OCI-LY3 (cell line): ENCODE measurements at regions not wholly inside any gene's neighbourhood (a gene's known extent, or its start where the extent isn't known, plus 50 kb on each side); places are given as distances from the start of the nearest gene placed in this dataset.
A peak's percentile ranks its signal among the peaks of the same experiment; 100 is the strongest.

ENCODE experiments used
- H2AFZ ChIP-seq: fragments of 200-600, 300-600 bp; shearing (Covaris generic); 2 replicates; pipeline ENCODE4 v1.6.0; 2014; ENCODE audit warnings: antibody characterized with exemption, low read depth, low read length
- H3K27ac ChIP-seq: fragments of 200-600, 300-600 bp; sonication (generic); 2 replicates; pipeline ENCODE4 v1.5.1; 2014; ENCODE audit warnings: mild to moderate bottlenecking, low read length, moderate library complexity, mixed read lengths
- H3K27me3 ChIP-seq: fragments of 200-600, 300-600 bp; sonication (generic); 2 replicates; pipeline ENCODE4 v1.6.1; 2014; ENCODE audit warnings: low read depth, low read length, mixed read lengths
- H3K36me3 ChIP-seq: fragments of 200-600, 300-600 bp; sonication (generic); replicated peaks from 2 replicates; pipeline ENCODE3; 2014; ENCODE audit warnings: low read depth, low read length, mixed read lengths
- H3K4me1 ChIP-seq: fragments of 300-600, 200-600 bp; sonication (generic); 2 replicates; pipeline ENCODE4 v1.6.1; 2014; ENCODE audit warnings: low read length, mixed read lengths
- H3K4me2 ChIP-seq: fragments of 200-600, 300-600 bp; sonication (generic); 2 replicates; pipeline ENCODE4 v1.6.1; 2014; ENCODE audit warnings: low read length, mixed read lengths
- H3K4me3 ChIP-seq: fragments of 300-600, 200-600 bp; sonication (generic); 2 replicates; pipeline ENCODE4 v1.5.1; 2014; ENCODE audit warnings: antibody characterized with exemption, mild to moderate bottlenecking, low read length, moderate library complexity
- H3K79me2 ChIP-seq: fragments of 300-600, 200-600 bp; shearing (Covaris generic); 2 replicates; pipeline ENCODE4 v1.6.1; 2014; ENCODE audit warnings: mild to moderate bottlenecking, low read length, mixed read lengths
- H3K9ac ChIP-seq: fragments of 300-600, 200-600 bp; shearing (Covaris generic); 2 replicates; pipeline ENCODE4 v1.6.0; 2014; ENCODE audit warnings: mild to moderate bottlenecking, low read length, moderate library complexity
- H3K9me3 ChIP-seq: fragments of 200-600, 300-600 bp; shearing (Covaris generic); 2 replicates; pipeline ENCODE4 v1.6.1; 2014; ENCODE audit warnings: low read length, mixed read lengths; ENCODE audit not compliant: insufficient read depth
- H4K20me1 ChIP-seq: fragments of 200-600, 300-600 bp; sonication (generic); 2 replicates; pipeline ENCODE4 v1.6.1; 2016; ENCODE audit warnings: low read length, mixed read lengths; ENCODE audit not compliant: insufficient read depth
- EZH2phosphoT487 ChIP-seq: fragments of 200-600 bp; shearing (Covaris generic); IDR thresholded peaks from 2 replicates; pipeline ENCODE4 v1.6.1; 2018; ENCODE audit warnings: antibody characterized with exemption, mixed run types, low read depth
- TF ChIP-seq, protein P1 (sequence below): fragments of 200-600, 300-600 bp; sonication (generic); IDR thresholded peaks from 2 replicates; pipeline ENCODE4 v1.5.1; 2014; ENCODE audit warnings: antibody characterized with exemption, low read length, low read depth

DNA sequence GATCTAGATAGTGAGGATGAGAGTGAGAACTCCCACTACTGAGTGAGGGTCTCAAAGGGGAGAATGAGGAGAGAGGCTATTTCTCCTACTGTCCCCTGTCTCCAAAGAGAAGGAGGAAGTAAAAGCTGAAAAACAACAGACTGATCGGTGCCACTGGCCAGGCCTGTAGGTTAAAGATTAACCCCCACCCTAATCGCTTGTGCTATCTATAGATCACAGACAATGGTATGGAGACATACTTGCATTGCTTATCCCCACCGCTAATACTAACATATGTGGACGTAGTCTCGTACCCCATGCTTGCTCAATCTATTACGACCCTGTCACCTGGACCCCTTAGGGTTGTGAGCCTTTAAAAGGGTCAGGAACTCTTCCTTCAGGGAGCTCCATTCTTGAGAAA, 777.9 kb upstream of the TMEM132C start:
- Histone ChIP-seq H4K20me1 (no peaks in the 10 kb centered on the region), H3K4me1 (peaks cover 58% of the 10 kb centered on the region), H3K4me2 (no peak overlapping the region), H3K27ac (peak overlapping the region; percentile 24; the same call in 1 of the 2 replicates), H3K9me3 (peaks cover 14% of the 10 kb centered on the region; the same call in 1 of the 2 replicates), H3K36me3 (peaks cover 32% of the 10 kb centered on the region), H2AFZ (no peak overlapping the region; the same call in 1 of the 2 replicates), H3K27me3 (no peaks in the 10 kb centered on the region), H3K4me3 (no peak overlapping the region), H3K79me2 (no peaks in the 10 kb centered on the region), H3K9ac (no peak overlapping the region)
- TF ChIP-seq EZH2phosphoT487: no peak
- TF ChIP-seq, protein P1, sequence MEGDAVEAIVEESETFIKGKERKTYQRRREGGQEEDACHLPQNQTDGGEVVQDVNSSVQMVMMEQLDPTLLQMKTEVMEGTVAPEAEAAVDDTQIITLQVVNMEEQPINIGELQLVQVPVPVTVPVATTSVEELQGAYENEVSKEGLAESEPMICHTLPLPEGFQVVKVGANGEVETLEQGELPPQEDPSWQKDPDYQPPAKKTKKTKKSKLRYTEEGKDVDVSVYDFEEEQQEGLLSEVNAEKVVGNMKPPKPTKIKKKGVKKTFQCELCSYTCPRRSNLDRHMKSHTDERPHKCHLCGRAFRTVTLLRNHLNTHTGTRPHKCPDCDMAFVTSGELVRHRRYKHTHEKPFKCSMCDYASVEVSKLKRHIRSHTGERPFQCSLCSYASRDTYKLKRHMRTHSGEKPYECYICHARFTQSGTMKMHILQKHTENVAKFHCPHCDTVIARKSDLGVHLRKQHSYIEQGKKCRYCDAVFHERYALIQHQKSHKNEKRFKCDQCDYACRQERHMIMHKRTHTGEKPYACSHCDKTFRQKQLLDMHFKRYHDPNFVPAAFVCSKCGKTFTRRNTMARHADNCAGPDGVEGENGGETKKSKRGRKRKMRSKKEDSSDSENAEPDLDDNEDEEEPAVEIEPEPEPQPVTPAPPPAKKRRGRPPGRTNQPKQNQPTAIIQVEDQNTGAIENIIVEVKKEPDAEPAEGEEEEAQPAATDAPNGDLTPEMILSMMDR: no peak

DNA sequence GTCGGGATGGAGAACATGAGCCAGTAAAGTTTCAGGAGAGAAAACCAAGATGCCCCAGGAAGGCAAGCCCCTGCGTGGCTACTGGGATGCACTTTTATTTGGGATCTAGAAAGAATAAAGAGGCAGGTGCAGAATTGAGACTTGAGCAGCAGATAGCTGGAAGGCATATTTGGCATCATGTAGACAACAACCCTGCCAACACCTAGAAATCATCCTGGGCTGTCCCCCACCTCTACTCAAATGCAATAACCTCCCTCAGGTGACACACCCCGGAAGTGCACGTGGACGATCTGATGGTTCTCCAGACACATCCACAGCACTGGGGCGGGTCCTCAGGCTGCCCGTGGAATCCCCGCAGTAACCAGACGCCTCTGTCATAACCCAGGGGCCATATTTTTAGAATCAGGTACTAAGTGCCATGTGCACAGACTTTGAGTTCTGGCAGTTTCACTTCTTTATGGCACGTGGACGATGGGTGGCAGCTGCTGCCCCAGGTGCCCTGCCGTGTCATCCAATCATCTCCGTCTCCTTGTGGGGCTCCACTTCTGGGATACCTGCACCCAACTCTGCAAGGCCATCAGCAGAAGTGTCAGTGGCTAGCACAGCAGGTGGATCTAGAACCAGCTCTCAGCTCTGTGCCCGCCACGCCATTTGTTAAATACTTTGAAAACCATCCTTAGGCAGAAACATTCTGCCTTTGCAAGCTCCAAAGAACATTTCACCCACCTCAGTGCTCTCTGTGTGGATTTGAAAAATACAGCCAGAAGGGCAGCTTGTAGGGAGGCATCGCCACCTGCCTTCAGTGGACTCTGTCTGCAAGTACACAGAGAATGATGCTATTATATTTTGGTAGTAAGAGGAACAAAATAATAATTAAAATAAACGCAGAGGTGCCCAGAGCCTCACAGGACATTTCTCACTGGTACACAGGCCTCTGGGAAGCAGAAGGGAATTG, 771.7 kb upstream of the TMEM132C start:
- Histone ChIP-seq H3K27me3 (no peaks in the 10 kb centered on the region), H3K4me3 (no peak overlapping the region), H3K9ac (peak overlapping the region; percentile 43), H3K9me3 (peaks cover 15% of the 10 kb centered on the region; the same call in 1 of the 2 replicates), H4K20me1 (no peaks in the 10 kb centered on the region), H3K36me3 (peaks cover 46% of the 10 kb centered on the region), H3K79me2 (no peaks in the 10 kb centered on the region), H3K27ac (peak overlapping the region; percentile 85), H2AFZ (no peak overlapping the region), H3K4me2 (peak overlapping the region; percentile 50), H3K4me1 (peaks cover 78% of the 10 kb centered on the region)
- TF ChIP-seq, protein P1: peak; percentile 19; the same call in 1 of the 2 replicates
- TF ChIP-seq EZH2phosphoT487: no peak

DNA sequence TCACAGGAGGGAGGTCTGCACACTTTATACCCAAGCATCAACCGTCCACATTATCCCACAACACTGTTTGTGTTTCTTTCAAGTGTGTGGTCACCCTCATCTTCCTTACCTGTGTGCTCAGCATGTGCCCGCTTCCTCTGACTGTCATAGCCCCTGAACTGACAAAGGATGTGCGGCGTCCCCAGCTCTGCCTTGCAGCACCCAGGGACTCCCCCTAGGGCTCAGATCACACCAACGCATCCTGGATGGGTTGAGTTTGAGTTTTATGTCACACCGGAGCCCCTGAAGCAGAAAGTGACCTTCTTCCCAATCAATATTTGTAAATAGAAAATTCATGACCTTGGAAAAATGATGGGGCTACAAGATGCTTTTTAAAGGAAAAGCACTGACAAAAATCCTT, 770.7 kb upstream of the TMEM132C start:
- Histone ChIP-seq H3K4me1 (peaks cover 88% of the 10 kb centered on the region), H3K9me3 (peaks cover 15% of the 10 kb centered on the region; the same call in 1 of the 2 replicates), H3K27ac (peak overlapping the region; percentile 85), H2AFZ (no peak overlapping the region), H3K4me2 (peak overlapping the region; percentile 50), H3K36me3 (peaks cover 42% of the 10 kb centered on the region), H3K27me3 (no peaks in the 10 kb centered on the region), H3K4me3 (no peak overlapping the region), H3K79me2 (no peaks in the 10 kb centered on the region), H3K9ac (peak overlapping the region; percentile 42; the same call in 1 of the 2 replicates), H4K20me1 (no peaks in the 10 kb centered on the region)
- no peak for TF ChIP-seq EZH2phosphoT487
- TF ChIP-seq, protein P1: peak; percentile 46

DNA sequence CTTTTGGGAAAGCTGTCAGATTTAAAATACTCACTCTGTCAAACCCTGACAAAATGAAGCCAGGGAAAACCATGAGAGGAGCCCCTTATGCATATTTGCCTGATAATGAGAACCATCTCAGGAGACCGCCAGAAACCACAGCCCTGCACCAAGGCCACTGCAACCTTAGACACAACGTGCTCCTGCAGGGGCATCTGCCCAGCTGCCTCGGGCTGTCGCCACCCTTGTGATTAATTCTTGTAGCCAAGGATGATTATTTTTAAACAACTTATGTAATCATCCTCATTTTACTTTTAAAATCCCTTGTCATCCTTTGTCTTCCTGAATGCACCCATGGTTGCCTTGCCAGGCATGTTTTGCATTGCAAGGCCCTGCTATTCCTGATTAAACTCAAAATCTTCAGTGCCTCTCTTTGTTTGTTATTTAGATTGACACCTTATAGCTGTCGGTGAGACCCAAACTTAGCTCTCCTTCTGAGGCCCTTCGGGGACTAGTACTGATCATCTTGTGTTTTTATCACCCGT, 766.4 kb upstream of the TMEM132C start:
- Histone ChIP-seq H2AFZ (no peak overlapping the region; the same call in 1 of the 2 replicates), H3K9ac (peak overlapping the region; percentile 41), H3K4me1 (peaks cover 92% of the 10 kb centered on the region), H3K79me2 (no peaks in the 10 kb centered on the region), H3K9me3 (no peaks in the 10 kb centered on the region), H3K4me2 (peak overlapping the region; percentile 53), H4K20me1 (no peaks in the 10 kb centered on the region), H3K27me3 (no peaks in the 10 kb centered on the region), H3K36me3 (peaks cover 18% of the 10 kb centered on the region), H3K4me3 (peak overlapping the region; percentile 30), H3K27ac (peak overlapping the region; percentile 83)
- TF ChIP-seq, protein P1: no peak
- no peak for TF ChIP-seq EZH2phosphoT487
